ENCODE measurements at regions not wholly inside any gene's neighbourhood (a gene's known extent, or its start where the extent isn't known, plus 50 kb on each side); places are given as distances from the start of the nearest gene placed in this dataset.

GRCh38 chr2:30074023-30074422 is 72.8 kb upstream of the YPEL5 start:
- Histone ChIP-seq H3K9me3 (ENCODE audit: insufficient read depth, low read depth, low read length) (no peaks in the 10 kb centered on the region), H4K12ac (ENCODE audit: low read depth, low read length) (no peak overlapping the region), H3K18ac (ENCODE audit: low read length) (no peak overlapping the region), H3K23ac (ENCODE audit: low read length) (no peak overlapping the region), H3K4me2 (ENCODE audit: low read length) (no peak overlapping the region), H3K27me3 (ENCODE audit: insufficient read depth, low read length) (no peaks in the 10 kb centered on the region), H4K8ac (ENCODE audit: low read depth, low read length) (no peak overlapping the region), H3K4me1 (ENCODE audit: control insufficient read depth in 1 of 2, insufficient read depth in 2 of 2, low read length in 2 of 2) (peaks cover 0 to 6% of the 10 kb centered on the region in 2 experiments), H2BK12ac (ENCODE audit: low read length) (no peak overlapping the region), H3K14ac (ENCODE audit: low read length) (no peak overlapping the region), H3K79me1 (ENCODE audit: low read length) (no peaks in the 10 kb centered on the region), H4K91ac (ENCODE audit: low read depth, low read length) (no peak overlapping the region), H2AK5ac (ENCODE audit: low read length) (no peak overlapping the region), H3K36me3 (ENCODE audit: control insufficient read depth in 1 of 2, insufficient read depth in 2 of 2, low read length in 2 of 2) (no peaks in the 10 kb centered on the region), H3K9ac (ENCODE audit: low read length) (no peak overlapping the region), H2BK120ac (ENCODE audit: insufficient read depth, low read length, poor library complexity) (no peak overlapping the region), H3K4ac (ENCODE audit: low read depth, low read length) (no peak overlapping the region), H3K27ac (ENCODE audit: low read depth, low read length) (no peak overlapping the region), H2BK5ac (ENCODE audit: low read depth, low read length, poor library complexity) (no peak overlapping the region), H3K79me2 (ENCODE audit: control insufficient read depth, insufficient read depth, low read length, poor library complexity) (no peaks in the 10 kb centered on the region), H2AFZ (ENCODE audit: insufficient read depth, low read length, poor library complexity) (no peak overlapping the region), H3K4me3 (ENCODE audit: low read depth, low read length) (no peak overlapping the region)
- no CpG with 5 or more reads among the region's 6 CpGs for WGBS (ENCODE audit: extremely low coverage, insufficient coverage, insufficient read length)
- DNase-seq, result no peak

- Histone ChIP-seq H3K36me3 (ENCODE audit: control insufficient read depth in 1 of 2, insufficient read depth in 2 of 2, low read length in 2 of 2) (no peaks in the 10 kb centered on the region), H3K23ac (ENCODE audit: low read length) (no peak overlapping the region), H3K4me2 (ENCODE audit: low read length) (no peak overlapping the region), H3K27ac (ENCODE audit: low read depth, low read length) (no peak overlapping the region), H3K9ac (ENCODE audit: low read length) (no peak overlapping the region), H2BK12ac (ENCODE audit: low read length) (no peak overlapping the region), H3K79me1 (ENCODE audit: low read length) (no peaks in the 10 kb centered on the region), H4K8ac (ENCODE audit: low read depth, low read length) (no peak overlapping the region), H2BK5ac (ENCODE audit: low read depth, low read length, poor library complexity) (no peak overlapping the region), H2BK120ac (ENCODE audit: insufficient read depth, low read length, poor library complexity) (no peak overlapping the region), H3K18ac (ENCODE audit: low read length) (no peak overlapping the region), H2AK5ac (ENCODE audit: low read length) (no peak overlapping the region), H3K4ac (ENCODE audit: low read depth, low read length) (no peak overlapping the region), H3K4me1 (ENCODE audit: control insufficient read depth in 1 of 2, insufficient read depth in 2 of 2, low read length in 2 of 2) (no peaks in the 10 kb centered on the region), H4K91ac (ENCODE audit: low read depth, low read length) (no peak overlapping the region), H2AFZ (ENCODE audit: insufficient read depth, low read length, poor library complexity) (no peak overlapping the region), H4K12ac (ENCODE audit: low read depth, low read length) (no peak overlapping the region), H3K9me3 (ENCODE audit: insufficient read depth, low read depth, low read length) (no peaks in the 10 kb centered on the region), H3K79me2 (ENCODE audit: control insufficient read depth, insufficient read depth, low read length, poor library complexity) (no peaks in the 10 kb centered on the region), H3K14ac (ENCODE audit: low read length) (no peak overlapping the region), H3K4me3 (ENCODE audit: low read depth, low read length) (no peak overlapping the region), H3K27me3 (ENCODE audit: insufficient read depth, low read length) (no peaks in the 10 kb centered on the region)
- DNase-seq, result peak; percentile 10 to 53
- WGBS (ENCODE audit: extremely low coverage, insufficient coverage, insufficient read length), result no CpG with 5 or more reads among the region's 1 CpG
These were observed 68.3 kb upstream of the YPEL5 start for GRCh38 chr2:30078521-30078920.

DNA sequence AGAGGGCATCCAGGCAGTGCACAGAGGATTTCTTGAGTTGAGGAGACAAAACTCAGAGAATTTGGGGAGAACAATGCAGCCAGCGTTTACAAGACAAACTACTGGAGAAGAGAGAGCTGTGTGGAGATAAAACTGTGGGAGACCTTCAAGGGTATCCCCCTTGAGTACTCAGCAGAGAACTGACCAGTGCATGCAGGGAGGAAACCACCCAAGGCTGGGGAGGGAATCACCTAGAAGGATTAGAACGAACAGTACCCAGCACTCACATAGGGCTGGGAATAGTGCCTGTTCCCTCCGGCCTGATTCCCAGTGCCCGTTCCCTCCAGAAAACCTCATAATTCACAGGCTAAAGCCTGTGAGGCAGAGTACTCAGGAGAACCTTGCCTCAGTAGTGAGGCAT is 61.9 kb upstream of the YPEL5 start:
- no peaks in the 10 kb centered on the region for H3K4me1 ChIP-seq (ENCODE audit: control insufficient read depth in 1 of 2, insufficient read depth in 2 of 2, low read length in 2 of 2)
- no peaks in the 10 kb centered on the region for H3K27me3 ChIP-seq (ENCODE audit: insufficient read depth, low read length)
- no peak overlapping the region for H3K9ac ChIP-seq (ENCODE audit: low read length)
- H3K79me2 ChIP-seq (ENCODE audit: control insufficient read depth, insufficient read depth, low read length, poor library complexity), result no peaks in the 10 kb centered on the region
- no peak overlapping the region for H3K23ac ChIP-seq (ENCODE audit: low read length)
- H3K36me3 ChIP-seq (ENCODE audit: control insufficient read depth in 1 of 2, insufficient read depth in 2 of 2, low read length in 2 of 2), result no peaks in the 10 kb centered on the region
- H3K18ac ChIP-seq (ENCODE audit: low read length), result no peak overlapping the region
- H4K12ac ChIP-seq (ENCODE audit: low read depth, low read length), result no peak overlapping the region
- no peak overlapping the region for H3K14ac ChIP-seq (ENCODE audit: low read length)
- H2BK120ac ChIP-seq (ENCODE audit: insufficient read depth, low read length, poor library complexity), result no peak overlapping the region
- H2AFZ ChIP-seq (ENCODE audit: insufficient read depth, low read length, poor library complexity), result no peak overlapping the region
- no peak overlapping the region for H3K4me3 ChIP-seq (ENCODE audit: low read depth, low read length)
- no peak overlapping the region for H3K4me2 ChIP-seq (ENCODE audit: low read length)
- no peaks in the 10 kb centered on the region for H3K79me1 ChIP-seq (ENCODE audit: low read length)
- no peak overlapping the region for H4K8ac ChIP-seq (ENCODE audit: low read depth, low read length)
- H3K9me3 ChIP-seq (ENCODE audit: insufficient read depth, low read depth, low read length), result no peaks in the 10 kb centered on the region
- no peak overlapping the region for H2BK5ac ChIP-seq (ENCODE audit: low read depth, low read length, poor library complexity)
- no CpG with 5 or more reads among the region's 4 CpGs for WGBS (ENCODE audit: extremely low coverage, insufficient coverage, insufficient read length)
- H4K91ac ChIP-seq (ENCODE audit: low read depth, low read length), result no peak overlapping the region
- H3K4ac ChIP-seq (ENCODE audit: low read depth, low read length), result no peak overlapping the region
- H3K27ac ChIP-seq (ENCODE audit: low read depth, low read length), result no peak overlapping the region
- H2BK12ac ChIP-seq (ENCODE audit: low read length), result no peak overlapping the region
- no peak overlapping the region for H2AK5ac ChIP-seq (ENCODE audit: low read length)
- DNase-seq, result no peak

GRCh38 chr2:30089171-30089570 is 57.6 kb upstream of the YPEL5 start:
- no peak for DNase-seq

More at GRCh38 chr2:30089171-30089570, 57.6 kb upstream of the YPEL5 start:
- Histone ChIP-seq H4K8ac (ENCODE audit: low read depth, low read length) (no peak overlapping the region), H2BK120ac (ENCODE audit: insufficient read depth, low read length, poor library complexity) (no peak overlapping the region), H2BK12ac (ENCODE audit: low read length) (no peak overlapping the region), H3K36me3 (ENCODE audit: control insufficient read depth in 1 of 2, insufficient read depth in 2 of 2, low read length in 2 of 2) (no peaks in the 10 kb centered on the region), H3K27me3 (ENCODE audit: insufficient read depth, low read length) (no peaks in the 10 kb centered on the region), H3K4ac (ENCODE audit: low read depth, low read length) (no peak overlapping the region), H2AFZ (ENCODE audit: insufficient read depth, low read length, poor library complexity) (no peak overlapping the region), H3K4me2 (ENCODE audit: low read length) (no peak overlapping the region), H2AK5ac (ENCODE audit: low read length) (no peak overlapping the region), H3K79me1 (ENCODE audit: low read length) (no peaks in the 10 kb centered on the region), H3K18ac (ENCODE audit: low read length) (no peak overlapping the region), H3K23ac (ENCODE audit: low read length) (no peak overlapping the region), H3K4me3 (ENCODE audit: low read depth, low read length) (no peak overlapping the region), H4K12ac (ENCODE audit: low read depth, low read length) (no peak overlapping the region), H3K27ac (ENCODE audit: low read depth, low read length) (no peak overlapping the region), H3K4me1 (ENCODE audit: control insufficient read depth in 1 of 2, insufficient read depth in 2 of 2, low read length in 2 of 2) (no peaks in the 10 kb centered on the region), H3K9me3 (ENCODE audit: insufficient read depth, low read depth, low read length) (no peaks in the 10 kb centered on the region), H2BK5ac (ENCODE audit: low read depth, low read length, poor library complexity) (no peak overlapping the region), H3K79me2 (ENCODE audit: control insufficient read depth, insufficient read depth, low read length, poor library complexity) (no peaks in the 10 kb centered on the region), H4K91ac (ENCODE audit: low read depth, low read length) (no peak overlapping the region), H3K9ac (ENCODE audit: low read length) (no peak overlapping the region), H3K14ac (ENCODE audit: low read length) (no peak overlapping the region)
